Esophagus squamous epithelium (tissue), 4 donors: ENCODE measurements at regions not wholly inside any gene's neighbourhood (a gene's known extent, or its start where the extent isn't known, plus 50 kb on each side); places are given as distances from the start of the nearest gene placed in this dataset.

Experiments used
- CTCF ChIP-seq, 6 experiments: fragments of 450-650 bp in 4 of 6; fragments of 200-600 bp in 2 of 6; sonication (generic) in 2 of 6; IDR thresholded peaks; one replicate each; pipeline ENCODE4 v1.5.1; 2016 to 2019; ENCODE audit warnings: antibody characterized with exemption in 6 of 6, mild to moderate bottlenecking in 4 of 6, moderate library complexity in 4 of 6
- POLR2A ChIP-seq, 4 donors: fragments of 450-650 bp; IDR thresholded peaks; one replicate each; pipeline ENCODE4 v1.6.1; 2017; ENCODE audit warnings: antibody characterized with exemption in 4 of 4, mild to moderate bottlenecking in 4 of 4, moderate library complexity in 3 of 4

- TF ChIP-seq CTCF (IDR thresholded peaks at IDR 0.05) (no peak), POLR2A (IDR thresholded peaks at IDR 0.05) (no peak)
These were observed 89.4 kb upstream of the APC start for GRCh38 chr5:112648264-112648663.
